GM18873 (cell line): ENCODE measurements at regions not wholly inside any gene's neighbourhood (a gene's known extent, or its start where the extent isn't known, plus 50 kb on each side); places are given as distances from the start of the nearest gene placed in this dataset.
"Not testable (repeated sequence)": the region's sequence is repeated elsewhere in the genome, so short reads cannot be mapped to it uniquely, and the experiment has no call there.

Experiments used
- ATAC-seq: cut with Tn5 transposase; IDR thresholded peaks from one replicate; pipeline ENCODE4 v1.9.1; 2021; ENCODE audit warnings: mild to moderate bottlenecking, moderate library complexity, moderate number of reproducible peaks; ENCODE audit not compliant: unreplicated experiment, low FRiP score

- ATAC-seq: no peak
These were observed 267.3 kb upstream of the KCND2 start for GRCh38 chr7:120005720-120006119.

GRCh38 chr7:120014301-120014700 lies 258.7 kb upstream of the KCND2 start:
- not testable (repeated sequence) for ATAC-seq

GRCh38 chr7:120014925-120015465 lies 258.0 kb upstream of the KCND2 start:
- no peak for ATAC-seq

- ATAC-seq: no peak
These were observed 251.9 kb upstream of the KCND2 start for GRCh38 chr7:120021085-120021484.

GRCh38 chr7:120023494-120024167 lies 249.3 kb upstream of the KCND2 start:
- no peak for ATAC-seq

GRCh38 chr7:120028636-120029035 lies 244.3 kb upstream of the KCND2 start:
- ATAC-seq: no peak

- no peak for ATAC-seq
These were observed 242.1 kb upstream of the KCND2 start for GRCh38 chr7:120030876-120031275.

- no peak for ATAC-seq
These were observed 239.9 kb upstream of the KCND2 start for GRCh38 chr7:120033114-120033513.

GRCh38 chr7:120039138-120039537 lies 233.8 kb upstream of the KCND2 start:
- no peak for ATAC-seq

- no peak for ATAC-seq
These were observed 231.2 kb upstream of the KCND2 start for GRCh38 chr7:120041798-120042197.

GRCh38 chr7:120043250-120043649 lies 229.7 kb upstream of the KCND2 start:
- ATAC-seq: no peak

- no peak for ATAC-seq
These were observed 220.0 kb upstream of the KCND2 start for GRCh38 chr7:120052884-120053382.

- ATAC-seq: no peak
These were observed 219.5 kb upstream of the KCND2 start for GRCh38 chr7:120053390-120053961.

- no peak for ATAC-seq
These were observed 218.4 kb upstream of the KCND2 start for GRCh38 chr7:120054376-120055100.

GRCh38 chr7:120055300-120055699 lies 217.7 kb upstream of the KCND2 start:
- no peak for ATAC-seq

GRCh38 chr7:120056227-120056626 lies 216.7 kb upstream of the KCND2 start:
- ATAC-seq: no peak

- no peak for ATAC-seq
These were observed 213.3 kb upstream of the KCND2 start for GRCh38 chr7:120059641-120060040.

- ATAC-seq: no peak
These were observed 212.7 kb upstream of the KCND2 start for GRCh38 chr7:120060281-120060680.

- no peak for ATAC-seq
These were observed 212.1 kb upstream of the KCND2 start for GRCh38 chr7:120060875-120061274.

GRCh38 chr7:120064565-120064964 lies 208.4 kb upstream of the KCND2 start:
- ATAC-seq: peak; percentile 73

- not testable (repeated sequence) for ATAC-seq
These were observed 206.1 kb upstream of the KCND2 start for GRCh38 chr7:120066898-120067297.
